ENCODE measurements at regions not wholly inside any gene's neighbourhood (a gene's known extent, or its start where the extent isn't known, plus 50 kb on each side); places are given as distances from the start of the nearest gene placed in this dataset.
"Not testable (repeated sequence)": the region's sequence is repeated elsewhere in the genome, so short reads cannot be mapped to it uniquely, and the experiment has no call there.

DNA sequence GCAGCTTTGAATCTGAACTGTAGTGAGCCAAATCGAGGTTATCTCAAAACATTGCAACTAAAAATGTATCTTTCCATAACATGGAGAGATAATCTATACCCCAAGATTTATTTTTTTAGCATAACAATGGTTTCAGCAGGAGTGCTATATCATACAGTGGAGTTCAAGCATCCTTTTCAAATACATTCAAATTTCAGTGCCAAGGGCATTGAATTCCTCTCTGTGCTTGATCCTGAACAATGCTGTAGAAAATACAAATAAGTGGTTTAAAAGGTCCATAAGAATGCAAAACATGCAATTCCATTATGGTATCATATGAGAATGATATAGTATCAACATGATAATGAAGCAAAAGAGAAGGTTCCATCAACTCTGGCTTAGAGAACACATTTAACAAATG, 201.7 kb downstream of the TXNL1 start:
- DNase-seq (ENCODE audit: low read depth) = no peak
- no peak overlapping the region for H3K4me3 ChIP-seq (ENCODE audit: low read depth, low read length)
- TF ChIP-seq, protein P1, sequence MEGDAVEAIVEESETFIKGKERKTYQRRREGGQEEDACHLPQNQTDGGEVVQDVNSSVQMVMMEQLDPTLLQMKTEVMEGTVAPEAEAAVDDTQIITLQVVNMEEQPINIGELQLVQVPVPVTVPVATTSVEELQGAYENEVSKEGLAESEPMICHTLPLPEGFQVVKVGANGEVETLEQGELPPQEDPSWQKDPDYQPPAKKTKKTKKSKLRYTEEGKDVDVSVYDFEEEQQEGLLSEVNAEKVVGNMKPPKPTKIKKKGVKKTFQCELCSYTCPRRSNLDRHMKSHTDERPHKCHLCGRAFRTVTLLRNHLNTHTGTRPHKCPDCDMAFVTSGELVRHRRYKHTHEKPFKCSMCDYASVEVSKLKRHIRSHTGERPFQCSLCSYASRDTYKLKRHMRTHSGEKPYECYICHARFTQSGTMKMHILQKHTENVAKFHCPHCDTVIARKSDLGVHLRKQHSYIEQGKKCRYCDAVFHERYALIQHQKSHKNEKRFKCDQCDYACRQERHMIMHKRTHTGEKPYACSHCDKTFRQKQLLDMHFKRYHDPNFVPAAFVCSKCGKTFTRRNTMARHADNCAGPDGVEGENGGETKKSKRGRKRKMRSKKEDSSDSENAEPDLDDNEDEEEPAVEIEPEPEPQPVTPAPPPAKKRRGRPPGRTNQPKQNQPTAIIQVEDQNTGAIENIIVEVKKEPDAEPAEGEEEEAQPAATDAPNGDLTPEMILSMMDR (IDR thresholded peaks at IDR 0.05; ENCODE audit: insufficient read depth, low read depth, low read length) = no peak

DNA sequence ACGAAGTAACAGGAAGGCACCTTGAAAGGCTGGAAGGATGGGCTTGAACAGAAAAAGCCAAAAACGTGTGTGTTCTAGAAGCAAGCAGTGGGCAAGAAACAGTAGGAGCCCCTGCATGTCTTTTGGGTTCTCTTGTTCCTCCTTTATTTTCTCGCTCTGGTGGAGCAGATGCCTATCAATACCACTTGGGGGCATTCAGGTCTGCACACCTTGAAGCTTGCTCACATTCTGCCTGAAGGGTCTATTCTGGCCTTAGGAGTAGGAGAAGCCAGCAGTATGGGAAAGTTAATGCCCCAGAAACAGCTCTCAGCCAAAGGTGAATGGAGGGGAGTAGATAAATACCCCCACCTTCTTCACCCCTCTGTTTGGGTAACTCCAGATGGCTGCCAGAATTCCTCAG, 204.5 kb downstream of the TXNL1 start:
- no peak overlapping the region for H3K4me3 ChIP-seq (ENCODE audit: low read depth, low read length)
- no peak for DNase-seq (ENCODE audit: low read depth)
- TF ChIP-seq, protein P1 (IDR thresholded peaks at IDR 0.05; ENCODE audit: insufficient read depth, low read depth, low read length) = no peak

DNA sequence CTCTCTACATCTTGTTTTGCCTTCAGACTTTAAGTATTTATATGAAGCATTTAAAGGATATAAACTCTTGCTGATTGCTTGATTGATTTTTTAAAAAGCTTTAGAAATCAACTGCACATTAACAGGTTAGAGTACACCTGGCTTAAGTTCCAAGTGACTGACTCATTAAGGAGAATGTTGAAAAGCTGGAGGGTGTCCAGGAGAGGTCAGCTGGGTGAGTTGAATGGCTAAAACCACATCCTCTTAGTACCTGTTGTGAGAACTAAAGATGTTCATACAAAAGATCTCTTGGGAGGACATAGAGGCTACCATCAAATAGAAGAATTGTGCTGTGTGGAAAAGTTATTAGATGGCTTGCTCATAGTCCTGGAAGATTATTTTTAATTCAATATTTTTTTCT, 206.8 kb downstream of the TXNL1 start:
- TF ChIP-seq, protein P1 (IDR thresholded peaks at IDR 0.05; ENCODE audit: insufficient read depth, low read depth, low read length) = no peak
- no peak for DNase-seq (ENCODE audit: low read depth)

DNA sequence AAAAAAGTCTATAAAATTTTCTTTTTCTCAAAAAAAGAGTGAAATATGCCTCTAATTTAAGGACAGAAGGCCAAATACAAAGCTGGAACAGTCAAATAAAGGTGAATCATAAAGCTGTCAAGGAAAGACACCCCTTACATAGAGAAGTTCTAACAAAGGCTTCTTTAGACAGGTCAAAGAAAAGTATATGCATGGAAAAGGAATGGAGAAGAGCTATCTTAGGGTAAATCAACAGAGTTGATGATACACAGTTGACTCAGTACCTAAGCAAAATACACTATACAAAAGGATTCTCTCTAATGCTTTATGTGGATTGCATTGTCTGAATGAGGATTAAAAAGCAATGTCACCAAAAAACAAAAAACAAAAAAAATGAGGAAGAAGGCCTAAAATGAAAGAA, 214.8 kb downstream of the TXNL1 start:
- TF ChIP-seq, protein P1 (IDR thresholded peaks at IDR 0.05; ENCODE audit: insufficient read depth, low read depth, low read length) = no peak
- no peak overlapping the region for H3K4me3 ChIP-seq (ENCODE audit: low read depth, low read length)
- DNase-seq (ENCODE audit: low read depth) = no peak

More for the DNA sequence above, 206.8 kb downstream of the TXNL1 start:
- no peak overlapping the region for H3K4me3 ChIP-seq (ENCODE audit: low read depth, low read length)

DNA sequence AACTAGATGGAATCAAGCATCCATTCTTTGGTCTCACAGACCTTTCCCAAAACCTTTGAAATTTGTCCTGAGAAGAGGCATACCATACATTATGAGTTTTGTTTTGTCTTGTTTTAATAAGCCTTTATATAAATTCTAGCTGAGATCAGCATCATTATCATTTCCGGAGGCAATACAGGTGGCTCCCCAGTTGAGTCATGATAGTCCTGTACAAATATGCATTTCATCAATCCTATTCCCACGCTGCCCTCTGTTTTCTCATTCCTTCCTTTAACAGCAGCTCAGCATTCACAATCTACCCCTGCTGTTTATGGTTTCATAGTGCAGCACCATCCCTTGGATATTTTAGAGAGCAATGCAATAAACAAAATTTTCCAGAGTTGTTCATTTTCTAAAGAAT, 216.7 kb downstream of the TXNL1 start:
- DNase-seq (ENCODE audit: low read depth) = no peak
- no peak overlapping the region for H3K4me3 ChIP-seq (ENCODE audit: low read depth, low read length)
- TF ChIP-seq, protein P1 (IDR thresholded peaks at IDR 0.05; ENCODE audit: insufficient read depth, low read depth, low read length) = no peak

- DNase-seq (ENCODE audit: low read depth) = not testable (repeated sequence)
Observed at GRCh38 chr18:56420868-56421267, 217.5 kb downstream of the TXNL1 start.

GRCh38 chr18:56414357-56414756, 224.0 kb downstream of the TXNL1 start:
- no peak overlapping the region for H3K4me3 ChIP-seq (ENCODE audit: low read depth, low read length)
- no peak for DNase-seq (ENCODE audit: low read depth)
- TF ChIP-seq, protein P1 (IDR thresholded peaks at IDR 0.05; ENCODE audit: insufficient read depth, low read depth, low read length) = no peak

More at GRCh38 chr18:56420868-56421267, 217.5 kb downstream of the TXNL1 start:
- not testable (repeated sequence) for H3K4me3 ChIP-seq (ENCODE audit: low read depth, low read length)
